Prostate gland (tissue), 2 donors: ENCODE measurements at regions not wholly inside any gene's neighbourhood (a gene's known extent, or its start where the extent isn't known, plus 50 kb on each side); places are given as distances from the start of the nearest gene placed in this dataset.
"Not testable (repeated sequence)": the region's sequence is repeated elsewhere in the genome, so short reads cannot be mapped to it uniquely, and the experiment has no call there.

Experiments
- DNase-seq: peaks from one replicate; pipeline ENCODE4 v3.0.0-alpha.2; 2019; ENCODE audit warnings: low spot score
- H3K27ac ChIP-seq, 2 donors: fragments of 200-600 bp; sonication (generic); 2 replicates each; pipeline ENCODE4 v1.5.1; 2017 to 2019
- H3K27me3 ChIP-seq: fragments of 200-600 bp; sonication (generic); replicated peaks from 2 replicates; pipeline ENCODE4 v1.5.1; 2019; ENCODE audit not compliant: insufficient read depth
- H3K36me3 ChIP-seq, 2 donors: fragments of 200-600 bp; sonication (generic); 1 replicate in 1 of 2; 2 replicates in 1 of 2; pipeline versions ENCODE4 v1.5.1 to v1.8.1; 2017 to 2019
- H3K4me1 ChIP-seq: fragments of 200-600 bp; sonication (generic); replicated peaks from 2 replicates; pipeline ENCODE4 v1.5.1; 2019
- H3K4me3 ChIP-seq, 2 donors: fragments of 200-600 bp; sonication (generic); 2 replicates each; pipeline ENCODE4 v1.5.1; 2017 to 2019
- H3K9me3 ChIP-seq: fragments of 200-600 bp; sonication (generic); 2 replicates; pipeline ENCODE4 v1.5.1; 2017
- POLR2A ChIP-seq: fragments of 450-650 bp; IDR thresholded peaks from one replicate; pipeline ENCODE4 v1.6.1; 2016; ENCODE audit warnings: antibody characterized with exemption, mild to moderate bottlenecking
- POLR2AphosphoS5 ChIP-seq: sonication (generic); formaldehyde crosslinking; IDR thresholded peaks from one replicate; pipeline ENCODE4 v1.6.1; 2017; ENCODE audit warnings: antibody characterized with exemption
- WGBS: methylation state at CpG from one replicate; pipeline ENCODE4 v1.1.5; 2018; 5-methylcytosine and 5-hydroxymethylcytosine counted together
- intact Hi-C: fragments of 100-400 bp; cut with DNase I; formaldehyde crosslinking; loops from one replicate; pipeline ENCODE4 v1.14.2; 2022
- TF ChIP-seq, protein P1 (sequence below), 4 experiments: fragments of 200-600 bp in 2 of 4; fragments of 450-650 bp in 2 of 4; sonication (generic) in 2 of 4; IDR thresholded peaks; 1 replicate in 3 of 4; 2 replicates in 1 of 4; pipeline ENCODE4 v1.5.1; 2016 to 2019; ENCODE audit warnings: antibody characterized with exemption in 4 of 4, mild to moderate bottlenecking in 2 of 4, moderate library complexity in 2 of 4

DNA sequence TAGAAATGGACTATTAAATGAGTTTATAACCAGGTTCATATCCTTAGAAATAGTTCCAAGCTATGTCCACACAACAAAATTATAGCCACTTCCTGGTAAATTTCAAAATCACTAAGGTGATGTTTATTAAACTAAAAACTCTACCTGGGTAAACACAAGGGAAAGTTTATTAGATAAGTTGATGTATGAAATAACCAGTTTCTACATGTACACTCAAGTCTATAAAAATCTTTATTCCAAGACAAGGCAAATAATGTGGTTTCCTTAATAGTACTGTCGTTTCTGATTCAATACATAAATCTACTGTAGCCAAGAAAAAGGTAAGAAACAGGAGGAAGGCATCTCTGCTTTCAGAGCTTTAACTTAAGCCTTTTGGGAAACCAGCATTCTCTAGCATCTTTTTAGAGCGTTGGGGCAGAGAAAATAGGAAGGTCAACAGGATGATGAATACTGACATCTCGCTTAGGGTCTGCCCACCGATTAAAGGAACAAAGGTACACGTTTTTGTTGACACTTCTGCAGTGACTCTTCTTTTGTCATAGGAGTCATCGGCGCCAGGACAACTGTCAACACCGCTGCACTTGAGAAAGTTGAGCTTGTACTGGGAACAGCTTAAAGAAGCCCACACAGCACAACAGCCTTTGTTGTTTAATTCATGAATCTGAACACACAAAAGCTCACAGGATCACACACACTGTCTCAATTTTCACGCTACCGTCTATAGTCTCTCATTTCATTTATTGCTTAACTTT, 513.6 kb downstream of the SLCO4C1 start:
- no peaks in the 10 kb centered on the region for H3K36me3 ChIP-seq
- H3K4me3 ChIP-seq: no peak overlapping the region
- H3K27ac ChIP-seq: no peak overlapping the region
- no peaks in the 10 kb centered on the region for H3K9me3 ChIP-seq
- peaks cover 6% of the 10 kb centered on the region for H3K4me1 ChIP-seq
- DNase-seq: peak; percentile 46
- TF ChIP-seq, protein P1, sequence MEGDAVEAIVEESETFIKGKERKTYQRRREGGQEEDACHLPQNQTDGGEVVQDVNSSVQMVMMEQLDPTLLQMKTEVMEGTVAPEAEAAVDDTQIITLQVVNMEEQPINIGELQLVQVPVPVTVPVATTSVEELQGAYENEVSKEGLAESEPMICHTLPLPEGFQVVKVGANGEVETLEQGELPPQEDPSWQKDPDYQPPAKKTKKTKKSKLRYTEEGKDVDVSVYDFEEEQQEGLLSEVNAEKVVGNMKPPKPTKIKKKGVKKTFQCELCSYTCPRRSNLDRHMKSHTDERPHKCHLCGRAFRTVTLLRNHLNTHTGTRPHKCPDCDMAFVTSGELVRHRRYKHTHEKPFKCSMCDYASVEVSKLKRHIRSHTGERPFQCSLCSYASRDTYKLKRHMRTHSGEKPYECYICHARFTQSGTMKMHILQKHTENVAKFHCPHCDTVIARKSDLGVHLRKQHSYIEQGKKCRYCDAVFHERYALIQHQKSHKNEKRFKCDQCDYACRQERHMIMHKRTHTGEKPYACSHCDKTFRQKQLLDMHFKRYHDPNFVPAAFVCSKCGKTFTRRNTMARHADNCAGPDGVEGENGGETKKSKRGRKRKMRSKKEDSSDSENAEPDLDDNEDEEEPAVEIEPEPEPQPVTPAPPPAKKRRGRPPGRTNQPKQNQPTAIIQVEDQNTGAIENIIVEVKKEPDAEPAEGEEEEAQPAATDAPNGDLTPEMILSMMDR (IDR thresholded peaks at IDR 0.05): no peak
- TF ChIP-seq POLR2AphosphoS5: peak; percentile 69
- intact Hi-C loops: no loop called here
- WGBS: 31% methylated on average over 10 of the region's 10 CpGs
- H3K27me3 ChIP-seq: no peaks in the 10 kb centered on the region

DNA sequence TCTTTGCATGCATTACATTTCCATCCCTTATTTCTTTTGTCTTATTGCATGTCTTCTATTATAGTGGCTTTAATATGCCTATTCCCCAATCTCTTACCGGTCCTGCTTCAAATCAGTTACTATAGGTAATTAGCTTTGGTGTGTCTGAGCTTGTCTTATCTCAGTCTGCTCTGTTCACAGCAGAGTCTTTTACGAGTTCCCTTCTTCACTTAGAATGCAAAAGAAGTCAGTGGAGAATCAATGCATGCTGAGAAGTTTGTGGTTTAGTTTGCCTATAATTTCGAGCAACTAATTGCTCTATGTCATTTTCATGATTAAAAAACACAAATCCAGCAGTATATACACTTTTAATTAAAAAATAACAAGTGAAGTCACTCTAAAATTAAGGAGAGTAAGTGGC, 545.0 kb downstream of the SLCO4C1 start:
- intact Hi-C loops: no loop called here
- Histone ChIP-seq H3K27ac (no peak overlapping the region), H3K36me3 (no peaks in the 10 kb centered on the region), H3K4me3 (no peak overlapping the region), H3K27me3 (no peaks in the 10 kb centered on the region), H3K4me1 (no peaks in the 10 kb centered on the region), H3K9me3 (no peaks in the 10 kb centered on the region)
- TF ChIP-seq POLR2AphosphoS5 (no peak), POLR2A (no peak)
- TF ChIP-seq, protein P1 (IDR thresholded peaks at IDR 0.05): no peak
- DNase-seq: no peak
- WGBS: 43% methylated on average over 3 of the region's 3 CpGs

DNA sequence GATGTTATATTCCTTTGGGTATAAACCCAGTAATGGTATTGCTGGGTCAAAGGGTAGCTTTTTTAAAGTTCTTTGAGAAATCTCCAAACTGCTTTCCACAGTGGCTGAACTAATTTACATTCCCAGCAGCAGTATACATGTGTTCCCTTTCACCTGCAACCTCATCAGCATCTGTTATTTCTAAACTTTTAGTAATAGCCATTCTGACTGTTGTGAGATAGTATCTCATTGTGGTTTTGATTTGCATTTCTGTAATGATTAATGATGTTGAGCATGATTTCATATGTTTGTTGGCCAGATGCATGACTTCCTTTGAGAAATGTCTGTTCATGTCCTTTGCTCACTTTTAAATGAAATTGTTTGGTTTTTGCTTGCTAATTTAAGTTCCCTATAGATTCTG, 553.1 kb downstream of the SLCO4C1 start:
- H3K27me3 ChIP-seq, H3K4me1 ChIP-seq, H3K27ac ChIP-seq, H3K36me3 ChIP-seq, H3K9me3 ChIP-seq, H3K4me3 ChIP-seq, DNase-seq, intact Hi-C loops: not testable (repeated sequence)

DNA sequence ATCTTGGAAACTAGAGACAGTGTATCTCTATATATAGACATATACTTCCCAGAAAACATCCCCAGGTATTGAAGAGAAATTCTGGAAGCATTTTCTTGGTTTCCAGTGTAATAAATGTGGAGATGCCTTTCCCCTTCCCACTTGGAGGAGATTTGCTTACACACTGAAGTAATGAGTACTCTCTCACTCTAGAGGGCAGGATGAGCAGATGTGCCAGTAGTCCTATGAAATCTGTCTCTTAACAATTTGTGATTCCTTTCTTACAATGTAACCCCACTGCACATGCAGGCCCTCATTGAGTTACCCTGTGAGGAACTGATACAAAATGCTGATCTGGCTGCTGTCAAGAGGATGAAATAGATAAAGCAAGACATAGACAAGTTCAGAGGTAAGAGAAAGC, 567.2 kb downstream of the SLCO4C1 start:
- H3K36me3 ChIP-seq: no peaks in the 10 kb centered on the region
- no peaks in the 10 kb centered on the region for H3K4me1 ChIP-seq
- no peak overlapping the region for H3K4me3 ChIP-seq
- H3K27ac ChIP-seq: no peak overlapping the region
- H3K9me3 ChIP-seq: no peaks in the 10 kb centered on the region
- DNase-seq: no peak
- intact Hi-C loops: no loop called here
- TF ChIP-seq, protein P1 (IDR thresholded peaks at IDR 0.05): no peak
- TF ChIP-seq POLR2AphosphoS5 (no peak), POLR2A (no peak)
- no peaks in the 10 kb centered on the region for H3K27me3 ChIP-seq

DNA sequence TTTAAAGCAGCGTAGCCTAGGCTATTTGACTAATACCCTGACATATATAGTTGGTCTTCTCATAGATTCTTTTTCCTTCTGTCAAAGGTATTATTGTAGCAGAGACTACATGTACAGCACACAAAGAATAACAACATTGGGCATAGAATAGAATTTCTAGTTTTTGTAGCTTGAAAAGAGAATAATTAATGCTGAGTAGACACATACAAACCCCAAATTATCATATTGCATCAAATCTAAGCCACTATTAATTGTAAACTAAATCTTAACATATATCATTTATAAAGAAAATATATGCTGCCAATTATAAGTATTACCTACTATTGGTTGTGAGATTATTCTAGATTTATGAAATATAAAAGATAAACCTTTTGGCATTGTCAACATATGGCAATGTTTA, 574.5 kb downstream of the SLCO4C1 start:
- WGBS: 94% methylated on average over 1 of the region's 1 CpG
- Histone ChIP-seq H3K27ac (no peak overlapping the region), H3K36me3 (no peaks in the 10 kb centered on the region), H3K9me3 (no peaks in the 10 kb centered on the region), H3K4me1 (no peaks in the 10 kb centered on the region), H3K4me3 (no peak overlapping the region), H3K27me3 (no peaks in the 10 kb centered on the region)
- intact Hi-C loops: no loop called here
- TF ChIP-seq POLR2A (no peak), POLR2AphosphoS5 (no peak)
- TF ChIP-seq, protein P1 (IDR thresholded peaks at IDR 0.05): no peak
- no peak for DNase-seq
